ENCODE measurements at regions not wholly inside any gene's neighbourhood (a gene's known extent, or its start where the extent isn't known, plus 50 kb on each side); places are given as distances from the start of the nearest gene placed in this dataset.

DNA sequence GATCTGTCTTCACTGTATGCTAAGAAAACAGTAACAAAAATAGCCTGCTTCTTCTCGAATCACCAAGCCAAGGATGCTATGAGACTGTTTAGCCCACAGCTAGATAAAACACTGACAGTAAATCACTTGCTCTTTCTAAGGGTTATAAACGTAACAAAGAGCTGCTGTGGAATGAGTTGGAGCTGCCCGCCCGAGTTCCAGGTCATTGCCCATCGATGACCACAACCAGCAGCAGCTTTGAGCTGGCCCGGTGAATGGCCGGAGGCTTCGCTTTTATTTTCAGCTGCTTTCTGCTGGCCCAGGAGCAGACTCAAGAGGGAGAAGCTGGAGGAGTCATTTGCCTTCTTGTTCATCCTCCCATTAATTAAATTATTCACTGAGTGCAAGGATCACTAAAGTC, 82.2 kb upstream of the CDH4 start:
- ChIA-PET CTCF (interaction anchor here (1.0 kb wide), 1 partner anchor 59 kb away, joined by 5 read pairs; no protein-coding TSS in a partner anchor), POLR2A (no interaction called here)
- Histone ChIP-seq H3K36me3 (ENCODE audit: control insufficient read depth in 2 of 2, insufficient read depth in 1 of 2, low read length in 2 of 2) (no peaks in the 10 kb centered on the region), H3K4me3 (ENCODE audit: low read depth, low read length) (no peak overlapping the region), H3K4me1 (ENCODE audit: control insufficient read depth, insufficient read depth, low read length) (no peaks in the 10 kb centered on the region), H3K9me3 (ENCODE audit: control insufficient read depth, insufficient read depth, low read depth, low read length) (no peaks in the 10 kb centered on the region), H3K27ac (ENCODE audit: extremely low read depth, low read depth, low read length) (no peak overlapping the region)
- no peak for TF ChIP-seq HOXD13 (CRISPR knock-in tag; IDR thresholded peaks at IDR 0.05; ENCODE audit: borderline replicate concordance)
- TF ChIP-seq ZNF19 (tag by site-specific recombination; IDR thresholded peaks at IDR 0.05; ENCODE audit: low read depth), result no peak
- no peak for TF ChIP-seq ZNF510 (tag by site-specific recombination; IDR thresholded peaks at IDR 0.05; ENCODE audit: insufficient replicate concordance)
- TF ChIP-seq ZNF16 (tag by site-specific recombination; IDR thresholded peaks at IDR 0.05; ENCODE audit: low read depth), result no peak
- TF ChIP-seq ZNF391 (tag by site-specific recombination; IDR thresholded peaks at IDR 0.05; ENCODE audit: borderline replicate concordance, low read depth), result no peak

DNA sequence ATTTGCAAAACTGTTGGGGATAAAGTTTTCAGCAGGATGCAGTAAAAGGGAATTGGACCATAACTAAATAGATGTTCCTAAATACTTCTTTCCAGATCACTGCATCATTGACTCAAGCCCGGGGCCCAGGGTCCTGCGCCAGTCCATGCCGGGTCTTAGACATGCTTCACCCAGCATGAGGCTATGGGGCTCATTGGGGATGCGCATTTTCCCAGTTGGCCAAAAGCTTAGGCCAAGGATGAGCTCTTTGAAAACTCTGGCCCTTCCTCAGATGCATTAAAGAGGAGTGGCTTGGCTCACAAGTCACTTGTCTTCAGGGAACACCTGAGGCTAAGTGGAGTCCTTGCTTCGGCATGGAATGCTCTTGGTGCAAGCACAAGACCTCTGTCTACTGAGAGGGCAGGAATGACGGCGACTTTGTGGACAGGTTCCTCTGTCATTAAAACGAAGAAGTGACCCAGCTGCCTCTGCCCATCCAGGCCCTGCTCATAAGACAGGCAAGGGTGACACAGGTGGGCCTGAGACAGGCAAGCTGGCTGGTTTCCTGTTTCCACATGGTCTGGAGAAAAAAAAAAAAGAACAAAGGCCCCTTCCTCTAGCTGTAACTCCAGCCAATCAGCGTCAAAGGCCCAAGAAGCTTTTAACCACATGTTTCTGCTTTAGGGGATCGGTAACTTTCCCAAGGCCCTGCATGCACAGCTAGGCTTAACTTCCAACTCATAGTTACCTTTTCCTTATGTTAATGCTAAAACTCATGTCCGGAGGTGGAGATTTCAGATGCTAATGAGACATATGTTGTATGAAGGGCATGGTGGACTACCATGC, 81.4 kb upstream of the CDH4 start:
- POLR2A ChIA-PET, result no interaction called here
- no peak overlapping the region for H3K27ac ChIP-seq (ENCODE audit: extremely low read depth, low read depth, low read length)
- no peak for TF ChIP-seq ZNF621 (tag by site-specific recombination; IDR thresholded peaks at IDR 0.05)
- H3K9me3 ChIP-seq (ENCODE audit: control insufficient read depth, insufficient read depth, low read depth, low read length), result no peaks in the 10 kb centered on the region
- H3K4me1 ChIP-seq (ENCODE audit: control insufficient read depth, insufficient read depth, low read length), result no peaks in the 10 kb centered on the region
- CTCF ChIA-PET, result interaction anchor here (0.8 to 1.0 kb wide), 2 partner anchors 58 to 554 kb away, joined by 5 read pairs; no protein-coding TSS in a partner anchor
- H3K4me3 ChIP-seq (ENCODE audit: low read depth, low read length), result no peak overlapping the region
- H3K36me3 ChIP-seq (ENCODE audit: control insufficient read depth in 2 of 2, insufficient read depth in 1 of 2, low read length in 2 of 2), result no peaks in the 10 kb centered on the region

DNA sequence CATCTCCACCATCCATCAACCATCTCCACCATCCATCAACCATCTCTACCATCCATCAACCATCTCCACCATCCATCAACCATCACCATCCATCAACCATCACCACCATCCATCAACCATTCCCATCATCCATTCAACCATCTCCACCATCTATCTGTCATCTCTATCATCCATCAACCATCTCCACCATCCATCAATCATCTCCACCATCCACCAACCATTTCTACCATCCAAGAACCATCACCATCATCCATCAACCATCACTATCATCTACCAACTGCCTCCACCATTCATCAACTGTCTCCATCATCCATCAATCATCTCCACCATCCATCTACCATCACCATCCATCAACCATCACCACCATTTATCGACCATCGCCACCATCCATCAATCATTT, 78.8 kb upstream of the CDH4 start:
- Histone ChIP-seq H3K9me3 (ENCODE audit: control insufficient read depth, insufficient read depth, low read depth, low read length) (no peaks in the 10 kb centered on the region), H3K4me1 (ENCODE audit: control insufficient read depth, insufficient read depth, low read length) (no peaks in the 10 kb centered on the region), H3K36me3 (ENCODE audit: control insufficient read depth in 2 of 2, insufficient read depth in 1 of 2, low read length in 2 of 2) (no peaks in the 10 kb centered on the region), H3K4me3 (ENCODE audit: low read depth, low read length) (no peak overlapping the region), H3K27ac (ENCODE audit: extremely low read depth, low read depth, low read length) (no peak overlapping the region)
- POLR2A ChIA-PET, result no interaction called here
- CTCF ChIA-PET, result no interaction called here
- no peak for TF ChIP-seq ZNF571 (tag by site-specific recombination; IDR thresholded peaks at IDR 0.05)
- no peak for TF ChIP-seq ZNF530 (tag by site-specific recombination; IDR thresholded peaks at IDR 0.05; ENCODE audit: low read depth)
- TF ChIP-seq, protein P1, sequence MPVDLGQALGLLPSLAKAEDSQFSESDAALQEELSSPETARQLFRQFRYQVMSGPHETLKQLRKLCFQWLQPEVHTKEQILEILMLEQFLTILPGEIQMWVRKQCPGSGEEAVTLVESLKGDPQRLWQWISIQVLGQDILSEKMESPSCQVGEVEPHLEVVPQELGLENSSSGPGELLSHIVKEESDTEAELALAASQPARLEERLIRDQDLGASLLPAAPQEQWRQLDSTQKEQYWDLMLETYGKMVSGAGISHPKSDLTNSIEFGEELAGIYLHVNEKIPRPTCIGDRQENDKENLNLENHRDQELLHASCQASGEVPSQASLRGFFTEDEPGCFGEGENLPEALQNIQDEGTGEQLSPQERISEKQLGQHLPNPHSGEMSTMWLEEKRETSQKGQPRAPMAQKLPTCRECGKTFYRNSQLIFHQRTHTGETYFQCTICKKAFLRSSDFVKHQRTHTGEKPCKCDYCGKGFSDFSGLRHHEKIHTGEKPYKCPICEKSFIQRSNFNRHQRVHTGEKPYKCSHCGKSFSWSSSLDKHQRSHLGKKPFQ (tag by site-specific recombination; IDR thresholded peaks at IDR 0.05), result no peak
- no peak for TF ChIP-seq ZNF76 (tag by site-specific recombination; IDR thresholded peaks at IDR 0.05; ENCODE audit: borderline replicate concordance, low read depth)
- TF ChIP-seq, protein P2, sequence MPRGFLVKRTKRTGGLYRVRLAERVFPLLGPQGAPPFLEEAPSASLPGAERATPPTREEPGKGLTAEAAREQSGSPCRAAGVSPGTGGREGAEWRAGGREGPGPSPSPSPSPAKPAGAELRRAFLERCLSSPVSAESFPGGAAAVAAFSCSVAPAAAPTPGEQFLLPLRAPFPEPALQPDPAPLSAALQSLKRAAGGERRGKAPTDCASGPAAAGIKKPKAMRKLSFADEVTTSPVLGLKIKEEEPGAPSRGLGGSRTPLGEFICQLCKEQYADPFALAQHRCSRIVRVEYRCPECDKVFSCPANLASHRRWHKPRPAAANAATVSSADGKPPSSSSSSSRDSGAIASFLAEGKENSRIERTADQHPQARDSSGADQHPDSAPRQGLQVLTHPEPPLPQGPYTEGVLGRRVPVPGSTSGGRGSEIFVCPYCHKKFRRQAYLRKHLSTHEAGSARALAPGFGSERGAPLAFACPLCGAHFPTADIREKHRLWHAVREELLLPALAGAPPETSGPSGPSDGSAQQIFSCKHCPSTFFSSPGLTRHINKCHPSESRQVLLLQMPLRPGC (tag by site-specific recombination; IDR thresholded peaks at IDR 0.05), result no peak
- TF ChIP-seq, protein P3, sequence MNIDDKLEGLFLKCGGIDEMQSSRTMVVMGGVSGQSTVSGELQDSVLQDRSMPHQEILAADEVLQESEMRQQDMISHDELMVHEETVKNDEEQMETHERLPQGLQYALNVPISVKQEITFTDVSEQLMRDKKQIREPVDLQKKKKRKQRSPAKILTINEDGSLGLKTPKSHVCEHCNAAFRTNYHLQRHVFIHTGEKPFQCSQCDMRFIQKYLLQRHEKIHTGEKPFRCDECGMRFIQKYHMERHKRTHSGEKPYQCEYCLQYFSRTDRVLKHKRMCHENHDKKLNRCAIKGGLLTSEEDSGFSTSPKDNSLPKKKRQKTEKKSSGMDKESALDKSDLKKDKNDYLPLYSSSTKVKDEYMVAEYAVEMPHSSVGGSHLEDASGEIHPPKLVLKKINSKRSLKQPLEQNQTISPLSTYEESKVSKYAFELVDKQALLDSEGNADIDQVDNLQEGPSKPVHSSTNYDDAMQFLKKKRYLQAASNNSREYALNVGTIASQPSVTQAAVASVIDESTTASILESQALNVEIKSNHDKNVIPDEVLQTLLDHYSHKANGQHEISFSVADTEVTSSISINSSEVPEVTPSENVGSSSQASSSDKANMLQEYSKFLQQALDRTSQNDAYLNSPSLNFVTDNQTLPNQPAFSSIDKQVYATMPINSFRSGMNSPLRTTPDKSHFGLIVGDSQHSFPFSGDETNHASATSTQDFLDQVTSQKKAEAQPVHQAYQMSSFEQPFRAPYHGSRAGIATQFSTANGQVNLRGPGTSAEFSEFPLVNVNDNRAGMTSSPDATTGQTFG (tag by site-specific recombination; IDR thresholded peaks at IDR 0.05; ENCODE audit: borderline replicate concordance), result no peak; the same call in 1 of the 2 replicates
- TF ChIP-seq KLF16 (tag by site-specific recombination; IDR thresholded peaks at IDR 0.05), result no peak
- TF ChIP-seq, protein P4, sequence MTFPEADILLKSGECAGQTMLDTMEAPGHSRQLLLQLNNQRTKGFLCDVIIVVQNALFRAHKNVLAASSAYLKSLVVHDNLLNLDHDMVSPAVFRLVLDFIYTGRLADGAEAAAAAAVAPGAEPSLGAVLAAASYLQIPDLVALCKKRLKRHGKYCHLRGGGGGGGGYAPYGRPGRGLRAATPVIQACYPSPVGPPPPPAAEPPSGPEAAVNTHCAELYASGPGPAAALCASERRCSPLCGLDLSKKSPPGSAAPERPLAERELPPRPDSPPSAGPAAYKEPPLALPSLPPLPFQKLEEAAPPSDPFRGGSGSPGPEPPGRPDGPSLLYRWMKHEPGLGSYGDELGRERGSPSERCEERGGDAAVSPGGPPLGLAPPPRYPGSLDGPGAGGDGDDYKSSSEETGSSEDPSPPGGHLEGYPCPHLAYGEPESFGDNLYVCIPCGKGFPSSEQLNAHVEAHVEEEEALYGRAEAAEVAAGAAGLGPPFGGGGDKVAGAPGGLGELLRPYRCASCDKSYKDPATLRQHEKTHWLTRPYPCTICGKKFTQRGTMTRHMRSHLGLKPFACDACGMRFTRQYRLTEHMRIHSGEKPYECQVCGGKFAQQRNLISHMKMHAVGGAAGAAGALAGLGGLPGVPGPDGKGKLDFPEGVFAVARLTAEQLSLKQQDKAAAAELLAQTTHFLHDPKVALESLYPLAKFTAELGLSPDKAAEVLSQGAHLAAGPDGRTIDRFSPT (tag by site-specific recombination; IDR thresholded peaks at IDR 0.05), result no peak
- no peak for TF ChIP-seq ZNF423 (tag by site-specific recombination; IDR thresholded peaks at IDR 0.05)
- TF ChIP-seq ZNF140 (tag by site-specific recombination; IDR thresholded peaks at IDR 0.05), result 0 out of 2 replicates have a peak, but pooled peaks have one; percentile 14
- no peak for TF ChIP-seq ZNF670 (tag by site-specific recombination; IDR thresholded peaks at IDR 0.05; ENCODE audit: low read depth)
- no peak for TF ChIP-seq ZNF747 (tag by site-specific recombination; IDR thresholded peaks at IDR 0.05)
- no peak for TF ChIP-seq ZNF24 (tag by site-specific recombination; IDR thresholded peaks at IDR 0.05)
- TF ChIP-seq ZNF830 (tag by site-specific recombination; IDR thresholded peaks at IDR 0.05; ENCODE audit: low read depth), result no peak
- TF ChIP-seq ZBTB48 (tag by site-specific recombination; IDR thresholded peaks at IDR 0.05), result no peak
- TF ChIP-seq ZBTB17 (tag by site-specific recombination; IDR thresholded peaks at IDR 0.05), result peak; percentile 63
- no peak for TF ChIP-seq ZNF221 (tag by site-specific recombination; IDR thresholded peaks at IDR 0.05; ENCODE audit: borderline replicate concordance)
- no peak for TF ChIP-seq ZNF335 (tag by site-specific recombination; conservative IDR thresholded peaks at IDR 0.05)

Data from HEK293 (cell line).